DMS53 treated with DMSO at 0.1 percent for 48 hours (cell line): ENCODE measurements at regions not wholly inside any gene's neighbourhood (a gene's known extent, or its start where the extent isn't known, plus 50 kb on each side); places are given as distances from the start of the nearest gene placed in this dataset.

Source experiments
- DNase-seq: peaks from one replicate; lab custom pipeline; 2025; ENCODE audit not compliant: unreplicated experiment; lab: John Stamatoyannopoulos, UW

DNA sequence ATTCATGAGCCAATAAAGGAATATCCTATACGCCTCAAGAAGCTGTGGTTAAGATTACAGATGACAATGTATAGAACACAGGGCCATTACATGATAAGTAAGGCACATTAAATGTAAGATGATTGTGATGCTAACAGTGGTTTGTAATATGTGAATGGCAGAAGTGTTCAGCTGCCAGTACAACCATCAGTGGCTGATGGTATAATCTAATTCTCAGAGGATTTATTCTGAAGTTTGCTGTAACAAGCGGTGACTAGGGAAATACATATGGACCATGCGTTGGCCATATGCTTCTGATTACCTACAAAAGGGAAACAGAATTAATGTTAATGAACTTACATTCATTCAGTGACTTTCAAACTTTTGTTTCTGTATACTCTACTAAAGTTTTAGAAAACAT lies 750.8 kb upstream of the KLHL29 start:
- DNase-seq, result no peak

- DNase-seq, result no peak
Observed at GRCh38 chr2:22656426-22656825, 728.6 kb upstream of the KLHL29 start.

GRCh38 chr2:22673529-22673928 lies 711.5 kb upstream of the KLHL29 start:
- no peak for DNase-seq

DNA sequence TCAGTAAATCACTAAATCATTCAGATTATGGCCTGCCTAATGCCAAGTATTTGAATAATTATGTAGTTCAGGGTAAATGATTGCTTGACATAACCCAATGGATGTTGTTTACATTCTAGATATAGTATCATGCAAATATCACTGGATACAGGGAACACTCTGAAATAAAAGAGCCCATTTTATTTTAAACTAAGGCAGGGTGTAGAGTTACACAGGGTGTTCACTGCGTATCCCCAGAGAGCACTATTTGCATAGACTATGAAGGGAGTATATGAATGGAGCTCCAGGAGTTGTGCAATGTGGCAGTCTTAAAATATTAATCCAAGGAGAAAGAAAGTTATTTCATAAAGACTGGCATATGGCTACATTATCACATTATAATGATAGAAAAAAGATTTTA lies 701.1 kb upstream of the KLHL29 start:
- DNase-seq, result no peak

- no peak for DNase-seq
Observed at GRCh38 chr2:22690096-22690495, 694.9 kb upstream of the KLHL29 start.

DNA sequence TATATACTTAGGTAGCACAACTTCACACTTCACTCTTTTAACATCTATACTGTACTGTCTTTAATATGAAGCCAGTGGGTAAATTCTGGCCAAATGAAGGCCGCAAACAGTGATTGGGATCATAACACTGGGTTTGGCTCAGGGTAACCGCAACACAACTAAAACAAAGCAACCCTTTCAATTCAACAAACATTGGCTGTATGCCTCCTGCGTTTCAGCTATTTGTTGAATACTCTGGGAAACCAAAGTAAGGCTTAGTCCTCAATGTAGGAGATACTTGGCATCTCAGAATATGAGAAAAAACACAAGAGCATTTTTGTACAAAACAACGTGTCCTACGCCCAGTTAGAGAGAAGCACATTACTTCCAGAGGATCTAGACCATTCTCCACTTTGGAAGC lies 693.3 kb upstream of the KLHL29 start:
- DNase-seq, result no peak

GRCh38 chr2:22692746-22693145 lies 692.2 kb upstream of the KLHL29 start:
- DNase-seq, result no peak

- DNase-seq, result no peak
Observed at GRCh38 chr2:22694300-22694699, 690.7 kb upstream of the KLHL29 start.

DNA sequence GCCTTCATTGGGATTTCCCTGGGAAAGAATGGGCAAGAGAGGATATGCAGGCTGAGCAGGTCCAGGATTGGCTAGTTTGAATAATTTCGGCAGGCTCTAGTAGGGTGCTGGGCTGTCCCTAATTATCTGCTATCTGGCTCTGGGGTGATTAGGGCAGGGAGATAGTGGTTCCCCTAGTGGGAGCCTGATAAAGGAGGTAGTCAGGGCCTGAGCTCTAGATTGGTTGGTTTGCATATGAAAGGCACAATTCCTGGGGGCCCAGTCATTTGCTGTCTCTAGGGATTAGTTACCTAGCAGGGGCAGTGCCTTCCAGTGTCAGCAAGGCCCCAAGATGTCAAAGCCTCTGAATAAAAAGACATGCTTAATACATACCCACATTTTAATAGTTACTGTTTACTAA lies 690.1 kb upstream of the KLHL29 start:
- DNase-seq, result no peak

- DNase-seq, result no peak
Observed at GRCh38 chr2:22697054-22697788, 687.8 kb upstream of the KLHL29 start.

DNA sequence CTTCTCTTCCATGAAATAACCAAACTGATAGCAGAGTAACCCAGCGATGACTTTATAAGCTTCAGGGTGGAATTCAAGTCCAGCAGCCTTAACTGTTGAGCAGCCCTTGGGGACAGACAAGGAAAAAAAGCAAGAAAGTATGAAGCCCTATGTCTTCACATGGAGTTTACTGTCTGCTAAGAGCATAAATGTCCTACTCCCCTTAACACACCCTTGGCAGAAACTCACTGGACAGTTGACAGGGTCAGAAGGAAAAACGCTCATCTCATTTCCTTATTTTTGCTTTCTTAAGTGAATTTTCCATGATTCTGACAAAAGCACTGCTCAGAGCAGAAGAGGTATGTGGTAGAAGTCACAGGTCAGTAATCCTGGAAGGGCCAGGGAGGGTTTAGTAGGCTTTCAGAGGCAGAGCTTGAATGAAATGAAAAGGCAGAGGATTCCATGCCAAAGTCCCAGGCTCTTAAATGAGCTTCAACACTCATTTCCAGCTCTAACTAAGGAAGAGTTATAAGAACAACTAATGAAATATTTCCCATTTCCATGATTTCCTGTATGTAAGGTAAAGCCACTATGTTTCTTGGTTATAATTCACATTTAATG lies 683.3 kb upstream of the KLHL29 start:
- no peak for DNase-seq

DNA sequence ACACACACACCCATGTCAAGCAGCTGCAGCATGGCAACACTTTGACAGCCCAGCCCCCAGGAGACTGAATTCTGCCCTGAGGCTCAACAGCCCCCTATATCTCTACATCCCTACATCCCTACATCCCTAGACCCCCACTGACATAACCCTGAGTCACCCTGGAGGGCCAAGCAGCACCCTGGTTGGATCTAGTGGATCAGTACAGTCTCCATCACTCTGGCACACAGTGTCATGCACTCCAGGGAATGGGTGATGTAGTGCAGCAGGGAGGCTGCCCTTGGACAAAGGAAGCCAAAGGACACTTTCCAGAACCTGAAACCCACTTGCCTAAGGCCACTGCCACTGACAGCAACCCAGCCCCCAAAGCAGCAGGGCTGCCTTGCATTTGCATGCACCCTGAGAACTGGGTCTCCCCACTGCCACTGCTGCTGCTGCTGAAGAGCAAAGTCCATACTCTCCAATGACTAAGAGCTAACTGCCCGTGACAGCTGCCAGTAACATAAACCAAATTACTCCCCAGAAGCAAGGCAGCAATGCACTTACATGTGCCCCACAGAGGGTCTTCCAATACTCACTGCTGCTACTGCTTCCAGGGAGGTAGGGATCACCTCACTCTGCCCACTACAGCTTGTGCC lies 681.6 kb upstream of the KLHL29 start:
- no peak for DNase-seq

- no peak for DNase-seq
Observed at GRCh38 chr2:22719396-22719795, 665.6 kb upstream of the KLHL29 start.

DNA sequence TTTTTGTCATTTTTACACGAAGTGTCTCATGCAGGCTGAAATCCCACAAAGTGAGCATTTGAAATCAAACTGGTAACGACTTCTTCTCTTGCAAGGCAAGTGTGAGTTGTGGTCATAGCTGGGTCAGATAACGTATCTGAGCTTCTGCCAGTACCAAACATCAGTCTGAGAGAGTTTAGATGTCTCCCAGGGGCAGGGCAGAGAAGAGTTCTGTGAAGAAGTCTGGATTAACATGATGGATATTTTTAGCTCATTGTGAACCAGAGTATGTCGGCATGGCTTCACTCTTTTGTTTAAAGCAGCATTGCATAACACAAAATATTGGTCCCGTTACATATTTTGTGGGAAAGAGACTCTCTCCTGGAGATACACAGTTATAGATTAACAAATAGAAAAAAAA lies 655.5 kb upstream of the KLHL29 start:
- DNase-seq, result no peak

DNA sequence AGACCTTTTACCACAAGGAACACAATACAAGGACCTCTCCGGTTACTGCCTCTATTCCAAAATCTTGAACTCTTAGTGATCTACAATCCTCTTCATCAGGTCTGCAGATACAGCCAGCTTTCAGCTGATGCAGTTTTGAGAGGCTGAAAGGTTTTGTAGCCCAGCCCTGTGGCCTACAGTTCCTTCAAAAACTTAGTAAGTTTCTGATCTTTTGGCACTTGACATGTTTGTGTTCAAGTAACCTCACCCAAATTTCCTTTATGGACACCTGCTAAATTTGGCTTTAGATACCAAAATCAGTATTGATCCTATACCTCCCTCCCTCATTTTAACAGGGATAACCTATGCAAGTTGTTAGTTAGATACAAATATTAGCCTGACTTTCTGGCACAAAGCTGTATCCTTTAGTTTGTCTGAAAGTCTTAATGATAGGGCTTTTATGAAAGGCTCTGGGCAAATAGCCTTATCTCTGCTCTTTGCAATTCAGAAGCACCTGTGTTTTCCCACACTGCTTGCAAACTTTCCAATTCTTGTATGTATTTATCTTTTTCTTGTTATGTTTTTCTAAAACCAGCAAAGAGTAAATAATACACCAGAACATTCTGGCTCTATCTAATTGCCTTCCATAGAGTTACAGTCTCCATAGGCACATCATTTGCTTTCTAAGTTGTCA lies 650.5 kb upstream of the KLHL29 start:
- DNase-seq, result no peak

DNA sequence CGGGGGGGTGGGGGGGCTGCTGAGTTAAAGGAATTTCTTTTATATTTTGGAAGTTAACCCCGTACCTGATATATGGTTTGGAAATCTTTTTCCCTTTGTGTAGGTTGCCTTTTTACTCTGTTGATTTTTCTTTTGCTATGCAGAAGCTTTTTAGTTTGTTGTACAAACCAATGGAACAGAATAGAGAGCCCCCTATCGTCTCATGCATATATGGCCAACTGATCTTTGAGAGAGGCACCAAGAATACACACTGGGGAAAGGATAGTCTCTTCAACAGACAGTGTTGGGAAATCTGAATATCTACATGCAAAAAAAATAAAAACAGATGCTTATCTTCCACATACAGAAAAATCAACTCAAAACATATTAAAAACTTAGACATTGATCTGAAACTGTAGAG lies 647.8 kb upstream of the KLHL29 start:
- DNase-seq, result no peak

DNA sequence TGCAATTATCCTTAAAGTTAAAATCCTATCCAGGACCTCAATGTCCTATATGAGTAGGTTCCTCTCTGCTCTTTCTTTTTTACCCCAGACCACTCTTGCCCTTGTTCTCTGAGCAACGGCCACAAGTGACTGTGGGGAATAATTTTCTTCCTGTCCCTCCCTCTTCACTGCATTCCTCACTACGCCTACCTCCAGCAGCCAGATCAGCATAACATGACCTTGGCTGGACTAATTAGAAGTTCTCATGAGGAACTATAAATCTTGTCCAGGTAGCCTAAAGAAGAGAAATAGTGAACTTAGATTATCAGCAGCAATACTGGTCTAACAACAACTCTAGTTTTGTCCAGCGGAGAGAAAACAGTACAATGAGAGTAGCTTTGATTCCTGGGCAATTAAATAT lies 643.8 kb upstream of the KLHL29 start:
- DNase-seq, result no peak

DNA sequence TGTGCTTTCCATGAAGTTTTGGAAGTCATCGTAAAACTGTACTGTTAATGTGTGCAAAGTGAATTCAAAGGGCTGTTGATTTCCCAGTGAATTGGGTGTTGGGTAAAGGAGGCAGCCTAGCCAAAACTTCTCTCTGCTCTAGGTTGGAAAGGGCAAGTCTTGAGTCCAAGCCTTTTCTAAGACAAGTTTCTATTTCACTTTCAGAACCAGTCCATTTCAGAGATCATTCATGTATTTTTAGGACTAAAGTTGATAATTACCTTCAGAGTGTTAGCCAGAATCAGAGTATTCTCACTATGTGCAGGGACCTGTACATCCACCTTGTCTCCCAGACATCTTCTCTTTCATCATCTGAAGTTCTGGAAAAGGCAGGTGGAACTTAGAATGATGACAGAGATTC lies 636.1 kb upstream of the KLHL29 start:
- DNase-seq, result no peak

GRCh38 chr2:22753476-22753875 lies 631.5 kb upstream of the KLHL29 start:
- DNase-seq, result no peak

DNA sequence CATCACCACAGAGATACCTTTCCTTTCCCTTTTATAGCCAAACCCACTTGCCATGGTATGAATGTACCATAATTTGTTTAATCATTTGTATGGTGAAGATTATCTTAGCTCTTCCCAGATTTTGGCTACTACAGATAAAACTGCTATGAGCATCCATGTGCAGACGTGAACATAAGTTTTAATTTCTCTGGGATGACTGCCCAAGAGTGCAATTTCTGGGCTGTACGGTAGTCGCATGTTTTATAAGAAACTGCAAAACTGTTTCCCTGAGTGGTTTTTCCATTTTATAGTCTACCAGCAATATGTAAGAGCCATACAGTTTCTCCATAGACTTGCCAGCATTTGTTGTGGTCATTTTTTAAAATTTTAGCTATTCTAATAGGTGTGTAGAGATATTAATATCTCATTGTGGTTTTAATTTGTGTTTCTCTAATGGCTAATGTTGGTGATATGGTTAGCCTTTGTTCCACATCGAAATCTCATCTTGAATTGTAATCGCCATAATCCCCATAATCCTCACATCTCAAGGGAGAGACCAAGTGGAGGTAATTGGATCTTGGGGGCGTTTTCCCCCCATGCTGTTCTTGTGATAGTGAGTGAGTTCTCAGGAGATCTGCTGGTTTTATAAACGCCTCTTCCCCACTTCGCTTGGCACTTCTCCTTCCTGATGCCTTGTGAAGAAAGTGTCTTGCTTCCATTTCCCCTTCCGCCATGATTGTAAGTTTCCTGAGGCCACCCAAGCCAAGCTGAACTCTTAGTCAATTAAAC lies 628.5 kb upstream of the KLHL29 start:
- no peak for DNase-seq

- DNase-seq, result no peak
Observed at GRCh38 chr2:22769497-22769896, 615.5 kb upstream of the KLHL29 start.
